ENCODE measurements at regions not wholly inside any gene's neighbourhood (a gene's known extent, or its start where the extent isn't known, plus 50 kb on each side); places are given as distances from the start of the nearest gene placed in this dataset.

DNA sequence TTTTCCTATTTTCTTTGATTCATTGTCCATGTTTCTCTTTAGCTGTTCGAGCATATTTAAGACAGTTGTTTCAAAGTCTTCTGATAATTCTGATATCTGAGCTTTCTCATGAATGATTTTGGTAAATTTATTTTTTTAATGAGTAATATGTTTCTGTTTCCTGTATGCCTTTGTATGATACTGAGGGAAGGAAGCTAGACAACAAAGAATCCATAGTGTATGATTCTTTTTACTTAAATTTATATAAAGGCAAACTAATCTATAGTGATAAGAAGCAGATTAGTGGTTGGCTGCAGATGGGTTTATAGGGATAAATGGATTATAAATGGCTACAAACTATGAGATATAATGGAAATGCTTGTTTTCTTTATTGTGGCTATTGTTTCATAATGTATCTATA, 352.7 kb upstream of the CDH2 start:
- no peak overlapping the region for H3K27ac ChIP-seq (ENCODE audit: low read length)
- no peak overlapping the region for H3K4me3 ChIP-seq (ENCODE audit: low read length)
- H3K27me3 ChIP-seq (ENCODE audit: control insufficient read depth, insufficient read depth, low read length), result no peaks in the 10 kb centered on the region
- no peaks in the 10 kb centered on the region for H3K4me1 ChIP-seq (ENCODE audit: control insufficient read depth, insufficient read depth, low read length)
- H3K36me3 ChIP-seq (ENCODE audit: control insufficient read depth, insufficient read depth, low read length), result no peaks in the 10 kb centered on the region
- no CpG with 5 or more reads among the region's 1 CpG for WGBS (ENCODE audit: insufficient coverage)
- no peak for DNase-seq
- no peaks in the 10 kb centered on the region for H3K9me3 ChIP-seq (replicated peaks; ENCODE audit: control insufficient read depth, low read depth, low read length)

- Histone ChIP-seq H3K27ac (ENCODE audit: low read length) (no peak overlapping the region), H3K9me3 (replicated peaks; ENCODE audit: control insufficient read depth, low read depth, low read length) (no peaks in the 10 kb centered on the region), H3K36me3 (ENCODE audit: control insufficient read depth, insufficient read depth, low read length) (no peaks in the 10 kb centered on the region), H3K4me3 (ENCODE audit: low read length) (no peak overlapping the region), H3K4me1 (ENCODE audit: control insufficient read depth, insufficient read depth, low read length) (no peaks in the 10 kb centered on the region), H3K27me3 (ENCODE audit: control insufficient read depth, insufficient read depth, low read length) (no peaks in the 10 kb centered on the region)
- no peak for DNase-seq
- no CpG with 5 or more reads among the region's 1 CpG for WGBS (ENCODE audit: insufficient coverage)
Measured at GRCh38 chr18:28526196-28526595, 349.3 kb upstream of the CDH2 start.

GRCh38 chr18:28523758-28524475, 347.0 kb upstream of the CDH2 start:
- Histone ChIP-seq H3K9me3 (replicated peaks; ENCODE audit: control insufficient read depth, low read depth, low read length) (peaks cover 3% of the 10 kb centered on the region), H3K36me3 (ENCODE audit: control insufficient read depth, insufficient read depth, low read length) (no peaks in the 10 kb centered on the region), H3K4me1 (ENCODE audit: control insufficient read depth, insufficient read depth, low read length) (no peaks in the 10 kb centered on the region), H3K27ac (ENCODE audit: low read length) (no peak overlapping the region), H3K4me3 (ENCODE audit: low read length) (no peak overlapping the region), H3K27me3 (ENCODE audit: control insufficient read depth, insufficient read depth, low read length) (no peaks in the 10 kb centered on the region)
- DNase-seq, result no peak
- WGBS (ENCODE audit: insufficient coverage), result no CpG with 5 or more reads among the region's 10 CpGs

DNA sequence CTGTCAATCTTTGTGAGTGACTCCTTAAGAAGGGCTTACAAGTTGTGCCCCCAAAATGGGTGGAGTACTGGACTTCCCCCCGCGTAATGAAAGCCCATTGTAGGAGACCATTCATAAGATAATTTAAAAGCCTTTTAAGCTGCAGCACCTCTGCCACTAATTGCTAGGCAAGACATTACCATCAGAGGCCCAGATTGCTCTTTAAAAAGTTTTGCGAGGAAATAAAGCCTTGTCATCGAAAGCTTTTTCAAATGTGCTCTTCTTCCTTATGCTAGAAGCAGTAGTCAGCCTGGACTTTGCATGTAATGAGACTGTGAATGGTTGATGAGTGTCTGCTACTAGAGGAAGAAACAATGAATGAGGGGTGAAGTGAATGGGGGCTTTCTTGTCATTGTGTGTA, 345.3 kb upstream of the CDH2 start:
- Histone ChIP-seq H3K27ac (ENCODE audit: low read length) (no peak overlapping the region), H3K36me3 (ENCODE audit: control insufficient read depth, insufficient read depth, low read length) (no peaks in the 10 kb centered on the region), H3K27me3 (ENCODE audit: control insufficient read depth, insufficient read depth, low read length) (no peaks in the 10 kb centered on the region), H3K4me3 (ENCODE audit: low read length) (no peak overlapping the region), H3K4me1 (ENCODE audit: control insufficient read depth, insufficient read depth, low read length) (no peaks in the 10 kb centered on the region), H3K9me3 (replicated peaks; ENCODE audit: control insufficient read depth, low read depth, low read length) (peaks cover 3% of the 10 kb centered on the region)
- 48% methylated on average over 2 of the region's 4 CpGs for WGBS (ENCODE audit: insufficient coverage)
- no peak for DNase-seq

- Histone ChIP-seq H3K9me3 (replicated peaks; ENCODE audit: control insufficient read depth, low read depth, low read length) (peaks cover 3% of the 10 kb centered on the region), H3K4me1 (ENCODE audit: control insufficient read depth, insufficient read depth, low read length) (no peaks in the 10 kb centered on the region), H3K27ac (ENCODE audit: low read length) (no peak overlapping the region), H3K27me3 (ENCODE audit: control insufficient read depth, insufficient read depth, low read length) (no peaks in the 10 kb centered on the region), H3K4me3 (ENCODE audit: low read length) (no peak overlapping the region), H3K36me3 (ENCODE audit: control insufficient read depth, insufficient read depth, low read length) (no peaks in the 10 kb centered on the region)
- 100% methylated on average over 2 of the region's 5 CpGs for WGBS (ENCODE audit: insufficient coverage)
- no peak for DNase-seq
Measured at GRCh38 chr18:28519997-28520396, 343.1 kb upstream of the CDH2 start.

DNA sequence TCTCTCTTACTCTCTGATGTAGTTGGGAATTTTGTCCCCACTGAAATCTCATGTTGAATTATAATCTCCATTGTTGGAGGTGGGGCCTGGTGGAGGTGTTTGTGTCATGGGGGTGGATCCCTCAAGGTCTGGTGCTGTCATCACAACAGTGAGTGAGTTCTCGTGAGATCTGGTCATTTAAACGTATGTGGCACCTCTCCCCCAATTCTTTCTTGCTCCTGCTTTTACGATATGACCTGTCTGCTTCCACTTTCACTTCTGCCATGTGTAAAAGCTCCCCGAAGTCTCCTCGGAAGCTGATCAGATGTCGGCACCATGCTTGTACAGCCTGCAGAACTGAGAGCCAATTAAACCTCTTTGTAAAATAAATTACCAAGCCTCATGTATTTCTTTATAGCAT, 337.8 kb upstream of the CDH2 start:
- no peak overlapping the region for H3K27ac ChIP-seq (ENCODE audit: low read length)
- no peaks in the 10 kb centered on the region for H3K27me3 ChIP-seq (ENCODE audit: control insufficient read depth, insufficient read depth, low read length)
- DNase-seq, result no peak
- no peak overlapping the region for H3K4me3 ChIP-seq (ENCODE audit: low read length)
- H3K4me1 ChIP-seq (ENCODE audit: control insufficient read depth, insufficient read depth, low read length), result no peaks in the 10 kb centered on the region
- no peaks in the 10 kb centered on the region for H3K9me3 ChIP-seq (replicated peaks; ENCODE audit: control insufficient read depth, low read depth, low read length)
- WGBS (ENCODE audit: insufficient coverage), result 77% methylated on average over 6 of the region's 6 CpGs
- H3K36me3 ChIP-seq (ENCODE audit: control insufficient read depth, insufficient read depth, low read length), result no peaks in the 10 kb centered on the region

DNA sequence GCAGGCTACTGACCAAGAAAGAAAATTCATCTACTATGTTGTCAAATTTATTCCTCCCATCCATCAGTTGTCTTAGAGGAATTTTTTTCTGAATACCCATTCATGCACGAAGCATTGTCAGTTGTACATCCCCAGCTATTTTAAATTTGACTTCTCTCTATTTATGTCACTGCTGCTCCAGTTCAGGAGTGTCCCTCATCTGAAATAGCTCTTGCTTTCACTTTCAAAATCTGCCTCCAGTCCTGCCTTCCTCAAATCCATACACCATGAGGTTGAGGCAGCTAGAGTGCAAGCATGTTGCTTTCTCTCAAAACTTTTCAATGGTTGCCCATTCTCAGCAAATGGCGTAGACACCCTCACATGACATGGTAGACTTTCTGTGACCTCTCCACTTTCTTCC, 335.4 kb upstream of the CDH2 start:
- H3K27me3 ChIP-seq (ENCODE audit: control insufficient read depth, insufficient read depth, low read length), result no peaks in the 10 kb centered on the region
- H3K4me3 ChIP-seq (ENCODE audit: low read length), result no peak overlapping the region
- no peaks in the 10 kb centered on the region for H3K36me3 ChIP-seq (ENCODE audit: control insufficient read depth, insufficient read depth, low read length)
- WGBS (ENCODE audit: insufficient coverage), result 85% methylated on average over 2 of the region's 2 CpGs
- no peak overlapping the region for H3K27ac ChIP-seq (ENCODE audit: low read length)
- H3K4me1 ChIP-seq (ENCODE audit: control insufficient read depth, insufficient read depth, low read length), result no peaks in the 10 kb centered on the region
- peak; percentile 1 for DNase-seq
- H3K9me3 ChIP-seq (replicated peaks; ENCODE audit: control insufficient read depth, low read depth, low read length), result no peaks in the 10 kb centered on the region

- Histone ChIP-seq H3K27me3 (ENCODE audit: control insufficient read depth, insufficient read depth, low read length) (no peaks in the 10 kb centered on the region), H3K4me1 (ENCODE audit: control insufficient read depth, insufficient read depth, low read length) (no peaks in the 10 kb centered on the region), H3K4me3 (ENCODE audit: low read length) (no peak overlapping the region), H3K27ac (ENCODE audit: low read length) (no peak overlapping the region), H3K36me3 (ENCODE audit: control insufficient read depth, insufficient read depth, low read length) (no peaks in the 10 kb centered on the region), H3K9me3 (replicated peaks; ENCODE audit: control insufficient read depth, low read depth, low read length) (no peaks in the 10 kb centered on the region)
- no CpG with 5 or more reads among the region's 2 CpGs for WGBS (ENCODE audit: insufficient coverage)
- DNase-seq, result no peak
Measured at GRCh38 chr18:28511413-28511821, 334.5 kb upstream of the CDH2 start.

DNA sequence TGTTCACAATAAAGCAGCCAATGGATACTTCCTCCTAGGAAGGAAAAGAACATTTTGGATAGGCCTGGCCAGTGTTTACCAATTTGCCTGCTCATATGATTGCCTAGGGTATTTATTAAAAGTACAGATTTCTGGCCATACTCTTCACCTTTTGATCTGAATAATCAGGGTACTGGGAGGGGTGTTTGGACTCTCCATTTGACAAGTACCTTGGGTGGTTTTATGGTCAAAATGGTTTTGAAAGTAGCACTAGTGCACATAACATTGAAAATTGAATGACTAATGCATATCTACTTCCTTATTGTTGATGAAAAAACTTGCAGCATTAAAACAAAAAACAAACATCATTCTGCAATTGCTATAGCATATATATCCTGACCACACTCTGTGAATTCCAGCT, 333.3 kb upstream of the CDH2 start:
- H3K27me3 ChIP-seq (ENCODE audit: control insufficient read depth, insufficient read depth, low read length), result no peaks in the 10 kb centered on the region
- no peak overlapping the region for H3K27ac ChIP-seq (ENCODE audit: low read length)
- no peak overlapping the region for H3K4me3 ChIP-seq (ENCODE audit: low read length)
- no peaks in the 10 kb centered on the region for H3K4me1 ChIP-seq (ENCODE audit: control insufficient read depth, insufficient read depth, low read length)
- DNase-seq, result no peak
- H3K9me3 ChIP-seq (replicated peaks; ENCODE audit: control insufficient read depth, low read depth, low read length), result no peaks in the 10 kb centered on the region
- H3K36me3 ChIP-seq (ENCODE audit: control insufficient read depth, insufficient read depth, low read length), result no peaks in the 10 kb centered on the region

GRCh38 chr18:28504066-28504465, 327.1 kb upstream of the CDH2 start:
- Histone ChIP-seq H3K4me3 (ENCODE audit: low read length) (no peak overlapping the region), H3K4me1 (ENCODE audit: control insufficient read depth, insufficient read depth, low read length) (no peaks in the 10 kb centered on the region), H3K27me3 (ENCODE audit: control insufficient read depth, insufficient read depth, low read length) (no peaks in the 10 kb centered on the region), H3K27ac (ENCODE audit: low read length) (no peak overlapping the region), H3K36me3 (ENCODE audit: control insufficient read depth, insufficient read depth, low read length) (no peaks in the 10 kb centered on the region), H3K9me3 (replicated peaks; ENCODE audit: control insufficient read depth, low read depth, low read length) (no peaks in the 10 kb centered on the region)
- WGBS (ENCODE audit: insufficient coverage), result no CpG with 5 or more reads among the region's 4 CpGs
- DNase-seq, result no peak

- no peak for DNase-seq
- H3K4me3 ChIP-seq (ENCODE audit: low read length), result no peak overlapping the region
- H3K27me3 ChIP-seq (ENCODE audit: control insufficient read depth, insufficient read depth, low read length), result no peaks in the 10 kb centered on the region
- 60% methylated on average over 1 of the region's 1 CpG for WGBS (ENCODE audit: insufficient coverage)
- H3K36me3 ChIP-seq (ENCODE audit: control insufficient read depth, insufficient read depth, low read length), result no peaks in the 10 kb centered on the region
- H3K27ac ChIP-seq (ENCODE audit: low read length), result no peak overlapping the region
- H3K9me3 ChIP-seq (replicated peaks; ENCODE audit: control insufficient read depth, low read depth, low read length), result no peaks in the 10 kb centered on the region
- H3K4me1 ChIP-seq (ENCODE audit: control insufficient read depth, insufficient read depth, low read length), result no peaks in the 10 kb centered on the region
Measured at GRCh38 chr18:28494151-28494550, 317.2 kb upstream of the CDH2 start.

All from muscle of leg (tissue), 3 donors.